Panc1 (cell line): ENCODE measurements at regions not wholly inside any gene's neighbourhood (a gene's known extent, or its start where the extent isn't known, plus 50 kb on each side); places are given as distances from the start of the nearest gene placed in this dataset.

Source experiments
- ATAC-seq: fragments of 200-7000 bp; cut with Tn5 transposase; 2 replicates; pipeline ENCODE4 v1.9.1; 2020; ENCODE audit warnings: mild to moderate bottlenecking, moderate library complexity
- BruUV-seq: library from RNA; stranded (reverse); fragments of 400-500 nt; replicated peaks from 2 replicates; lab custom pipeline; 2021; lab: Mats Ljungman, UMichigan
- CTCF ChIA-PET: fragments of 300-600 bp; sonication (Branson Sonifier 250); formaldehyde crosslinking; loops from one replicate; lab custom pipeline; 2022; ENCODE audit warnings: antibody characterized with exemption; lab: Charles Lee
- POLR2A ChIA-PET: fragments of 300-600 bp; sonication (Branson Sonifier 250); formaldehyde crosslinking; loops from one replicate; lab custom pipeline; 2022; ENCODE audit warnings: antibody characterized with exemption; lab: Charles Lee
- DNase-seq: peaks from one replicate; pipeline ENCODE4 v3.0.0-alpha.2; 2010; ENCODE audit warnings: low read depth, low spot score
- H3K27ac ChIP-seq: 2 replicates; pipeline ENCODE4 v1.5.1; 2011; ENCODE audit warnings: mild to moderate bottlenecking, low read length, inconsistent platforms
- H3K27me3 ChIP-seq: fragments of 200-500 bp; sonication (Bioruptor generic); 2 replicates; pipeline ENCODE4 v1.6.0; 2014; ENCODE audit warnings: low read length, inconsistent platforms; ENCODE audit not compliant: control insufficient read depth, insufficient read depth
- H3K36me3 ChIP-seq: fragments of 200-500 bp; sonication (Bioruptor generic); 2 replicates; pipeline ENCODE4 v1.5.1; 2014; ENCODE audit warnings: inconsistent platforms, mild to moderate bottlenecking, low read length, moderate library complexity; ENCODE audit not compliant: control insufficient read depth, insufficient read depth
- H3K4me1 ChIP-seq: 2 replicates; pipeline ENCODE4 v1.5.1; 2011; ENCODE audit warnings: inconsistent platforms, mild to moderate bottlenecking, low read length, moderate library complexity; ENCODE audit not compliant: control insufficient read depth, insufficient read depth
- H3K4me3 ChIP-seq, 2 experiments: 2 replicates each; pipeline ENCODE4 v1.5.1; 2011 to 2012; ENCODE audit warnings: low read depth in 2 of 2, low read length in 2 of 2, mild to moderate bottlenecking in 2 of 2, inconsistent platforms in 1 of 2, moderate library complexity in 1 of 2
- H3K9me3 ChIP-seq: fragments of 200-500 bp; sonication (Bioruptor generic); 2 replicates; pipeline ENCODE4 v1.5.1; 2014; ENCODE audit warnings: low read depth, mild to moderate bottlenecking, inconsistent platforms, low read length, moderate library complexity; ENCODE audit not compliant: control insufficient read depth, insufficient read depth
- CTCF ChIP-seq: fragments of 450-650 bp; IDR thresholded peaks from 2 replicates; pipeline ENCODE4 v1.5.1; 2017; ENCODE audit warnings: mild to moderate bottlenecking
- POLR2AphosphoS5 ChIP-seq: IDR thresholded peaks from 2 replicates; pipeline ENCODE4 v1.6.1; 2012; ENCODE audit warnings: mild to moderate bottlenecking, low read depth, low read length, moderate library complexity
- SIN3A ChIP-seq: IDR thresholded peaks from 2 replicates; pipeline ENCODE4 v1.6.1; 2012; ENCODE audit warnings: low read depth, mild to moderate bottlenecking, low read length, moderate library complexity, borderline replicate concordance; ENCODE audit not compliant: insufficient read depth
- TCF7L2 ChIP-seq: IDR thresholded peaks from 2 replicates; pipeline ENCODE4 v1.6.1; 2011; ENCODE audit warnings: mild to moderate bottlenecking, low read depth, low read length, inconsistent platforms
- in situ Hi-C: cut with HindIII; loops from 2 replicates; pipeline ENCODE4 v1.10.0; 2016; ENCODE audit warnings: low sequenced_read_pairs, low pct_unique_long_range_greater_than_20kb
- intact Hi-C: fragments of 100-400 bp; cut with micrococcal nuclease; formaldehyde crosslinking; loops from one replicate; pipeline ENCODE4 v1.10.0; 2022; ENCODE audit not compliant: unreplicated experiment
- TF ChIP-seq, protein P1 (sequence below), 2 experiments: IDR thresholded peaks; 2 replicates each; pipeline ENCODE4 v1.6.1; 2011 to 2012; ENCODE audit warnings: low read depth in 2 of 2, control low read depth in 1 of 2, low read length in 1 of 2, mild to moderate bottlenecking in 1 of 2, moderate library complexity in 1 of 2; ENCODE audit not compliant: insufficient read depth in 1 of 2

DNA sequence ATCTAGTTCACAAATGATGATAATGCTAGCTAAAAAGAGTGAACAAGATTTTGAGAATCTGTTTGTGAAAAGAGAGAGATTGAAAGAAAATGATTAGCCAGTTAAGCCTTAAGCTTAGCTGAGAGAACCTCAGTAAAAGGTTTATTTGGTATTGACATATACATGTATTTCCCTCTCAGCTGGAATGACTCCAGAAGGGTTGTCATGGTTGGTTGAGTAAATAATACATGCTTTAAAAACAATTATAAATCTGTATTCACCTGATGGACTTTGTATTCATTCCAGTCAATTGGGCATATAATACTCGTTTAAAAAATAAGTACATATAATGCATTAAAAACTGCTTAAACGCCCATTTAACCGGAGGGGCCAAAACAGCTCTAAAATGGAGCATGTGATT lies 181.4 kb downstream of the GRB14 start:
- H3K9me3 ChIP-seq = no peaks in the 10 kb centered on the region
- DNase-seq (no peak), ATAC-seq (no peak)
- H3K36me3 ChIP-seq = no peaks in the 10 kb centered on the region
- CTCF ChIA-PET = no interaction called here
- no peaks in the 10 kb centered on the region for H3K27me3 ChIP-seq
- H3K4me3 ChIP-seq = no peak overlapping the region
- intact Hi-C loops (loop anchor here (10.0 kb wide), 2 partner anchors 705 to 1095 kb away; partner anchors contain the start of gene FIGN), in situ Hi-C loops (no loop called here)
- TF ChIP-seq CTCF = no peak
- TF ChIP-seq, protein P1, sequence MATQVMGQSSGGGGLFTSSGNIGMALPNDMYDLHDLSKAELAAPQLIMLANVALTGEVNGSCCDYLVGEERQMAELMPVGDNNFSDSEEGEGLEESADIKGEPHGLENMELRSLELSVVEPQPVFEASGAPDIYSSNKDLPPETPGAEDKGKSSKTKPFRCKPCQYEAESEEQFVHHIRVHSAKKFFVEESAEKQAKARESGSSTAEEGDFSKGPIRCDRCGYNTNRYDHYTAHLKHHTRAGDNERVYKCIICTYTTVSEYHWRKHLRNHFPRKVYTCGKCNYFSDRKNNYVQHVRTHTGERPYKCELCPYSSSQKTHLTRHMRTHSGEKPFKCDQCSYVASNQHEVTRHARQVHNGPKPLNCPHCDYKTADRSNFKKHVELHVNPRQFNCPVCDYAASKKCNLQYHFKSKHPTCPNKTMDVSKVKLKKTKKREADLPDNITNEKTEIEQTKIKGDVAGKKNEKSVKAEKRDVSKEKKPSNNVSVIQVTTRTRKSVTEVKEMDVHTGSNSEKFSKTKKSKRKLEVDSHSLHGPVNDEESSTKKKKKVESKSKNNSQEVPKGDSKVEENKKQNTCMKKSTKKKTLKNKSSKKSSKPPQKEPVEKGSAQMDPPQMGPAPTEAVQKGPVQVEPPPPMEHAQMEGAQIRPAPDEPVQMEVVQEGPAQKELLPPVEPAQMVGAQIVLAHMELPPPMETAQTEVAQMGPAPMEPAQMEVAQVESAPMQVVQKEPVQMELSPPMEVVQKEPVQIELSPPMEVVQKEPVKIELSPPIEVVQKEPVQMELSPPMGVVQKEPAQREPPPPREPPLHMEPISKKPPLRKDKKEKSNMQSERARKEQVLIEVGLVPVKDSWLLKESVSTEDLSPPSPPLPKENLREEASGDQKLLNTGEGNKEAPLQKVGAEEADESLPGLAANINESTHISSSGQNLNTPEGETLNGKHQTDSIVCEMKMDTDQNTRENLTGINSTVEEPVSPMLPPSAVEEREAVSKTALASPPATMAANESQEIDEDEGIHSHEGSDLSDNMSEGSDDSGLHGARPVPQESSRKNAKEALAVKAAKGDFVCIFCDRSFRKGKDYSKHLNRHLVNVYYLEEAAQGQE (IDR thresholded peaks at IDR 0.05; ENCODE audit: insufficient read depth in 1 of 2, low read depth in 2 of 2, low read length in 1 of 2) = no peak
- TF ChIP-seq POLR2AphosphoS5 = no peak
- TF ChIP-seq TCF7L2 = no peak
- TF ChIP-seq SIN3A = no peak
- H3K4me1 ChIP-seq = no peaks in the 10 kb centered on the region
- H3K27ac ChIP-seq = no peak overlapping the region
- POLR2A ChIA-PET = no interaction called here
- no TSS peak for BruUV-seq

GRCh38 chr2:164439235-164439634 lies 182.0 kb downstream of the GRB14 start:
- no peak for DNase-seq
- Histone ChIP-seq H3K27me3 (no peaks in the 10 kb centered on the region), H3K36me3 (no peaks in the 10 kb centered on the region), H3K9me3 (no peaks in the 10 kb centered on the region), H3K27ac (no peak overlapping the region), H3K4me3 (no peak overlapping the region), H3K4me1 (no peaks in the 10 kb centered on the region)
- intact Hi-C loops (loop anchor here (10.0 kb wide), 2 partner anchors 704 to 1094 kb away; partner anchors contain the start of gene FIGN), in situ Hi-C loops (no loop called here)
- ATAC-seq = no peak
- POLR2A ChIA-PET = no interaction called here
- CTCF ChIA-PET = no interaction called here
- BruUV-seq = no TSS peak
- TF ChIP-seq SIN3A (no peak), TCF7L2 (no peak), POLR2AphosphoS5 (no peak), CTCF (no peak)
- TF ChIP-seq, protein P1 (IDR thresholded peaks at IDR 0.05; ENCODE audit: insufficient read depth in 1 of 2, low read depth in 2 of 2, low read length in 1 of 2) = no peak
